HL-60 (cell line): ENCODE measurements at regions not wholly inside any gene's neighbourhood (a gene's known extent, or its start where the extent isn't known, plus 50 kb on each side); places are given as distances from the start of the nearest gene placed in this dataset.

Source experiments
- DNase-seq, 2 experiments: peaks; one replicate each; pipeline ENCODE4 v3.0.0-alpha.2; 2010 to 2020; ENCODE audit warnings: low read depth in 1 of 2, low spot score in 1 of 2
- H3K27ac ChIP-seq: fragments of 250-450 bp; sonication (Bioruptor Pico); replicated peaks from 2 replicates; pipeline ENCODE4 v1.5.1; 2020; ENCODE audit warnings: mild to moderate bottlenecking, moderate library complexity
- H3K27me3 ChIP-seq: fragments of 250-450 bp; sonication (Bioruptor Pico); 2 replicates; pipeline ENCODE4 v1.5.1; 2021; ENCODE audit warnings: mild to moderate bottlenecking, moderate library complexity; ENCODE audit not compliant: insufficient read depth, poor library complexity, severe bottlenecking
- H3K4me3 ChIP-seq: replicated peaks from 2 replicates; pipeline ENCODE4 v1.5.1; 2011; ENCODE audit warnings: mild to moderate bottlenecking, control low read depth, low read length; ENCODE audit not compliant: insufficient read depth
- CTCF ChIP-seq: IDR thresholded peaks from one replicate; pipeline ENCODE4 v1.5.1; 2011; ENCODE audit warnings: low read length, control low read depth, inconsistent platforms; ENCODE audit not compliant: insufficient read depth
- GABPA ChIP-seq: IDR thresholded peaks from 2 replicates; pipeline ENCODE4 v1.6.1; 2012; ENCODE audit warnings: low read depth
- POLR2AphosphoS5 ChIP-seq: IDR thresholded peaks from 2 replicates; pipeline ENCODE4 v1.6.1; 2012; ENCODE audit warnings: low read depth
- SPI1 ChIP-seq: IDR thresholded peaks from 2 replicates; pipeline ENCODE4 v1.6.1; 2012; ENCODE audit warnings: low read depth, mild to moderate bottlenecking, borderline replicate concordance
- TF ChIP-seq, protein P1 (sequence below): IDR thresholded peaks from 2 replicates; pipeline ENCODE4 v1.6.1; 2012; ENCODE audit warnings: low read depth; ENCODE audit not compliant: insufficient replicate concordance

- DNase-seq, result no peak
- TF ChIP-seq SPI1 (no peak), CTCF (no peak)
- H3K27ac ChIP-seq, result no peak overlapping the region
These were observed 208.7 kb downstream of the CRPPA start for GRCh38 chr7:16212610-16213009.

GRCh38 chr7:16212032-16212431, 209.3 kb downstream of the CRPPA start:
- no peak for TF ChIP-seq SPI1
- no peak for TF ChIP-seq GABPA
- TF ChIP-seq, protein P1, sequence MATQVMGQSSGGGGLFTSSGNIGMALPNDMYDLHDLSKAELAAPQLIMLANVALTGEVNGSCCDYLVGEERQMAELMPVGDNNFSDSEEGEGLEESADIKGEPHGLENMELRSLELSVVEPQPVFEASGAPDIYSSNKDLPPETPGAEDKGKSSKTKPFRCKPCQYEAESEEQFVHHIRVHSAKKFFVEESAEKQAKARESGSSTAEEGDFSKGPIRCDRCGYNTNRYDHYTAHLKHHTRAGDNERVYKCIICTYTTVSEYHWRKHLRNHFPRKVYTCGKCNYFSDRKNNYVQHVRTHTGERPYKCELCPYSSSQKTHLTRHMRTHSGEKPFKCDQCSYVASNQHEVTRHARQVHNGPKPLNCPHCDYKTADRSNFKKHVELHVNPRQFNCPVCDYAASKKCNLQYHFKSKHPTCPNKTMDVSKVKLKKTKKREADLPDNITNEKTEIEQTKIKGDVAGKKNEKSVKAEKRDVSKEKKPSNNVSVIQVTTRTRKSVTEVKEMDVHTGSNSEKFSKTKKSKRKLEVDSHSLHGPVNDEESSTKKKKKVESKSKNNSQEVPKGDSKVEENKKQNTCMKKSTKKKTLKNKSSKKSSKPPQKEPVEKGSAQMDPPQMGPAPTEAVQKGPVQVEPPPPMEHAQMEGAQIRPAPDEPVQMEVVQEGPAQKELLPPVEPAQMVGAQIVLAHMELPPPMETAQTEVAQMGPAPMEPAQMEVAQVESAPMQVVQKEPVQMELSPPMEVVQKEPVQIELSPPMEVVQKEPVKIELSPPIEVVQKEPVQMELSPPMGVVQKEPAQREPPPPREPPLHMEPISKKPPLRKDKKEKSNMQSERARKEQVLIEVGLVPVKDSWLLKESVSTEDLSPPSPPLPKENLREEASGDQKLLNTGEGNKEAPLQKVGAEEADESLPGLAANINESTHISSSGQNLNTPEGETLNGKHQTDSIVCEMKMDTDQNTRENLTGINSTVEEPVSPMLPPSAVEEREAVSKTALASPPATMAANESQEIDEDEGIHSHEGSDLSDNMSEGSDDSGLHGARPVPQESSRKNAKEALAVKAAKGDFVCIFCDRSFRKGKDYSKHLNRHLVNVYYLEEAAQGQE, result no peak
- no peak for TF ChIP-seq CTCF
- TF ChIP-seq POLR2AphosphoS5, result no peak
- DNase-seq, result no peak
- Histone ChIP-seq H3K27ac (no peak overlapping the region), H3K27me3 (no peaks in the 10 kb centered on the region), H3K4me3 (no peak overlapping the region)

More at GRCh38 chr7:16212610-16213009, 208.7 kb downstream of the CRPPA start:
- no peak overlapping the region for H3K4me3 ChIP-seq
- H3K27me3 ChIP-seq, result no peaks in the 10 kb centered on the region

DNA sequence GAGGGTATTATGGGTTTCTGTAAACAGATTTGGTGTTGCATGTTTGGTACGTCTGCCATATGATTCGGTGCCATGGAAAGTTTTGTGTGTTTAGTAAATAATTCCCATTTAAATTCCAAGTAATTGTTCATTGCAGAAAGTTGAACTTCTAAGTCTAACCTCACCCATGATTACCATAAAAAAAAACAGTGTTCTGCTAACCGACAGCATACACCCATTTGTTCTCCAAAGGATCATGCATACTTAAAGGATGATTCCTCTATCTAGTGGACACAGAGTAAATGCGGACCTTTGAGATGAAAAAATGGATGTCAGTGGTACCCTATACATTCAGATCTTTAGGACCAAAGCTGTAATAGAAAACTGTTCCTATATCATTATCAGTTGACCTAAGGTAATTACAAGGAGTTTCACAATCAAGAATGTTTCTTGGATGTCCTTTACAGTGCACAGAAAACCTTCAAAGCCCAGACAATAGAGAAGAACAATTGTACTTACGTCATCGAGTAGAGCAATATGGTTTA, 209.9 kb downstream of the CRPPA start:
- DNase-seq, result no peak
- Histone ChIP-seq H3K4me3 (no peak overlapping the region), H3K27ac (no peak overlapping the region), H3K27me3 (no peaks in the 10 kb centered on the region)
- no peak for TF ChIP-seq CTCF
- TF ChIP-seq, protein P1, result no peak
- TF ChIP-seq SPI1, result no peak
- no peak for TF ChIP-seq GABPA
- TF ChIP-seq POLR2AphosphoS5, result no peak

DNA sequence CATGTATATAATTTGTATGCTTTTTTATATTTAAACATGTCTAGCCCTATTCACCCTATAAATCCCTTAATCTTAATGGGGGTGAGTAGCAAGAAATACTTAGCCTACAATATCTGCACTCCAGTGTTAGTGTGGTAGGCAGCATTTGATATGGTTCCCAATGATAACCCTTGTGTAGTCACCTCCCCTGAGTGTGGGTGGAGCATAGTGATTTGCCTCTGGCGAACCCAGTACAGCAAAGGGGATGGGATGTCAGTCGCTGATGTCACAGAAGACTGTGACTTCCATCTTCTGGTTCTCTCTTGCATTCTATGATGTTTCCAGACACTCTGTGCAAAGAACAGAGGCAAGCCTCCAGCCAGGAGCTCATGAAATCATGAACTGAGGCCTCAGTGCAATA, 211.2 kb downstream of the CRPPA start:
- Histone ChIP-seq H3K27ac (no peak overlapping the region), H3K27me3 (no peaks in the 10 kb centered on the region), H3K4me3 (no peak overlapping the region)
- DNase-seq, result no peak
- TF ChIP-seq CTCF (no peak), SPI1 (no peak)
